GM23338 (cell line): ENCODE measurements at regions not wholly inside any gene's neighbourhood (a gene's known extent, or its start where the extent isn't known, plus 50 kb on each side); places are given as distances from the start of the nearest gene placed in this dataset.

Experiments
- CTCF ChIP-seq, 2 experiments: fragments of 200-600 bp in 1 of 2; sonication (generic) in 1 of 2; conservative IDR thresholded peaks; 2 replicates each; pipeline versions ENCODE4 v1.5.1 to v1.6.1; 2016 to 2017; ENCODE audit warnings: antibody characterized with exemption in 2 of 2, low read depth in 2 of 2, mild to moderate bottlenecking in 2 of 2, moderate library complexity in 1 of 2
- EZH2 ChIP-seq: fragments of 200-600 bp; sonication (generic); IDR thresholded peaks from one replicate; pipeline ENCODE4 v1.8.0; 2017; ENCODE audit warnings: antibody characterized with exemption, mild to moderate bottlenecking, low read depth; ENCODE audit not compliant: unreplicated experiment
- EZH2phosphoT487 ChIP-seq: fragments of 200-600 bp; sonication (generic); IDR thresholded peaks from one replicate; pipeline ENCODE4 v1.8.1; 2018; ENCODE audit warnings: antibody characterized with exemption; ENCODE audit not compliant: unreplicated experiment
- POLR2AphosphoS5 ChIP-seq: IDR thresholded peaks from 2 replicates; pipeline ENCODE4 v1.6.1; 2016; ENCODE audit warnings: antibody characterized with exemption, low read depth
- REST ChIP-seq: IDR thresholded peaks from one replicate; pipeline ENCODE4 v1.6.1; 2018; ENCODE audit warnings: antibody characterized with exemption; ENCODE audit not compliant: unreplicated experiment
- ZNF114 ChIP-seq: fragments of 250-450 bp; sonication (Bioruptor Pico); IDR thresholded peaks from 2 replicates; pipeline ENCODE4 v1.5.0; 2020; ENCODE audit warnings: mild to moderate bottlenecking, moderate library complexity

- TF ChIP-seq EZH2 (no peak), ZNF114 (CRISPR knock-in tag) (no peak), CTCF (conservative IDR thresholded peaks at IDR 0.05; ENCODE audit: low read depth in 2 of 2) (no peak), REST (no peak), POLR2AphosphoS5 (no peak), EZH2phosphoT487 (no peak)
Observed at GRCh38 chr1:101312147-101312546, 75.3 kb downstream of the S1PR1 start.
